K562 (cell line): ENCODE measurements at regions not wholly inside any gene's neighbourhood (a gene's known extent, or its start where the extent isn't known, plus 50 kb on each side); places are given as distances from the start of the nearest gene placed in this dataset.

ENCODE experiments used
- BRD9 ChIP-seq: fragments of 450-650 bp; IDR thresholded peaks from 2 replicates; pipeline ENCODE4 v1.6.1; 2018; ENCODE audit warnings: low read depth; ENCODE audit not compliant: partially characterized antibody
- CEBPB ChIP-seq: fragments of 450-650 bp; IDR thresholded peaks from 2 replicates; pipeline ENCODE4 v1.6.1; 2016; ENCODE audit warnings: missing genetic modification characterization, missing compliant biosample characterization
- CREBBP ChIP-seq: IDR thresholded peaks from one replicate; pipeline ENCODE4 v1.6.1; 2012; ENCODE audit warnings: low read depth, mild to moderate bottlenecking, control low read depth, inconsistent platforms, low read length
- HSF4 ChIP-seq: fragments of 250-450 bp; sonication (Bioruptor Pico); IDR thresholded peaks from 2 replicates; pipeline ENCODE4 v2.1.2; 2022; ENCODE audit warnings: mild to moderate bottlenecking, moderate library complexity, borderline replicate concordance
- JUN ChIP-seq, 2 experiments: sonication (generic) in 1 of 2; formaldehyde crosslinking in 1 of 2; IDR thresholded peaks; 2 replicates each; pipeline versions ENCODE4 v1.6.1 to v1.8.0; 2012 to 2022; ENCODE audit warnings: borderline replicate concordance in 2 of 2, mild to moderate bottlenecking in 2 of 2, improper control_type of control experiment in 1 of 2, low read depth in 1 of 2, low read length in 1 of 2, missing genetic modification reagents in 1 of 2
- KLF13 ChIP-seq: fragments of 450-650 bp; IDR thresholded peaks from 2 replicates; pipeline ENCODE4 v1.6.1; 2016; ENCODE audit warnings: missing genetic modification characterization, low read depth, mild to moderate bottlenecking, missing compliant biosample characterization, moderate library complexity, borderline replicate concordance
- KLF16 ChIP-seq: IDR thresholded peaks from 2 replicates; pipeline ENCODE4 v1.6.1; 2016; ENCODE audit warnings: antibody characterized with exemption
- NCOA2 ChIP-seq, 2 experiments: fragments of 450-650 bp; IDR thresholded peaks; 2 replicates each; pipeline ENCODE4 v1.6.1; 2018; ENCODE audit warnings: mild to moderate bottlenecking in 2 of 2, moderate library complexity in 1 of 2; ENCODE audit not compliant: partially characterized antibody in 2 of 2
- NELFE ChIP-seq: IDR thresholded peaks from 2 replicates; pipeline ENCODE4 v1.6.1; 2011; ENCODE audit warnings: mild to moderate bottlenecking; ENCODE audit not compliant: insufficient read depth, insufficient read length
- NFATC3 ChIP-seq: fragments of 450-650 bp; IDR thresholded peaks from 2 replicates; pipeline ENCODE4 v1.6.1; 2017; ENCODE audit warnings: mild to moderate bottlenecking
- PHF20 ChIP-seq: fragments of 450-650 bp; IDR thresholded peaks from 2 replicates; pipeline ENCODE4 v1.6.1; 2018; ENCODE audit not compliant: partially characterized antibody
- PTRF ChIP-seq: fragments of 450-650 bp; IDR thresholded peaks from 2 replicates; pipeline ENCODE4 v1.6.1; 2016; ENCODE audit warnings: mild to moderate bottlenecking, missing genetic modification characterization, missing compliant biosample characterization
- SP2 ChIP-seq: IDR thresholded peaks from 2 replicates; pipeline ENCODE4 v1.6.1; 2011; ENCODE audit warnings: mild to moderate bottlenecking, low read depth, low read length, moderate library complexity; ENCODE audit not compliant: poor library complexity, severe bottlenecking; ENCODE audit errors: extremely low read depth
- SRSF9 ChIP-seq: fragments of 200-400 bp; formaldehyde crosslinking; IDR thresholded peaks from 2 replicates; pipeline ENCODE4 v1.6.1; 2017; ENCODE audit warnings: low read depth, low read length, borderline replicate concordance
- TARDBP ChIP-seq: fragments of 450-650 bp; IDR thresholded peaks from 2 replicates; pipeline ENCODE4 v1.6.1; 2016
- TCF7 ChIP-seq: sonication (generic); IDR thresholded peaks from 2 replicates; pipeline ENCODE4 v1.6.1; 2016; ENCODE audit warnings: antibody characterized with exemption, borderline replicate concordance
- XRCC5 ChIP-seq: fragments of 200-400 bp; formaldehyde crosslinking; IDR thresholded peaks from 2 replicates; pipeline ENCODE4 v1.6.1; 2017; ENCODE audit warnings: low read depth, mild to moderate bottlenecking, low read length
- ZMIZ1 ChIP-seq, 2 experiments: fragments of 150-350 bp in 1 of 2; IDR thresholded peaks; 2 replicates each; pipeline ENCODE4 v1.6.1; 2012 to 2016; ENCODE audit warnings: low read depth in 2 of 2, low read length in 2 of 2, mild to moderate bottlenecking in 1 of 2, moderate library complexity in 1 of 2
- ZNF518B ChIP-seq: fragments of 250-450 bp; sonication (Bioruptor Pico); IDR thresholded peaks from 2 replicates; pipeline ENCODE4 v1.5.0; 2021; ENCODE audit warnings: mild to moderate bottlenecking, moderate library complexity
- ZNF551 ChIP-seq: fragments of 250-450 bp; sonication (Bioruptor Pico); IDR thresholded peaks from 2 replicates; pipeline ENCODE4 v1.5.0; 2021; ENCODE audit warnings: mild to moderate bottlenecking, moderate library complexity
- ZNF583 ChIP-seq: fragments of 250-450 bp; sonication (Bioruptor Pico); IDR thresholded peaks from 2 replicates; pipeline ENCODE4 v1.4.0; 2020
- ZNF586 ChIP-seq: fragments of 450-650 bp; formaldehyde crosslinking; conservative IDR thresholded peaks from 2 replicates; pipeline ENCODE4 v1.4.0; 2020; ENCODE audit warnings: mild to moderate bottlenecking, moderate library complexity
- ZNF644 ChIP-seq: fragments of 200-800 bp; sonication (Bioruptor generic); IDR thresholded peaks from 2 replicates; pipeline ENCODE4 v1.6.1; 2016; ENCODE audit warnings: low read depth, missing genetic modification characterization, missing compliant biosample characterization

- no peak for TF ChIP-seq ZMIZ1 (IDR thresholded peaks at IDR 0.05; ENCODE audit: low read depth in 2 of 2, low read length in 2 of 2)
- TF ChIP-seq JUN (IDR thresholded peaks at IDR 0.05; ENCODE audit: borderline replicate concordance, low read depth, low read length), result 0 out of 2 replicates have a peak, but pooled peaks have one; percentile 5
- TF ChIP-seq JUN (CRISPR knock-in tag; IDR thresholded peaks at IDR 0.05; ENCODE audit: borderline replicate concordance), result no peak
- no peak for TF ChIP-seq CEBPB (tag)
- TF ChIP-seq SP2, result no peak
- no peak for TF ChIP-seq HSF4
- no peak for TF ChIP-seq ZNF551 (CRISPR knock-in tag)
- no peak for TF ChIP-seq KLF13 (tag)
- no peak for TF ChIP-seq ZNF518B (CRISPR knock-in tag)
- no peak for TF ChIP-seq TCF7
- no peak for TF ChIP-seq PHF20
- no peak for TF ChIP-seq CREBBP
- TF ChIP-seq ZNF583, result no peak
- TF ChIP-seq NFATC3, result no peak; the same call in 1 of the 2 replicates
- TF ChIP-seq TARDBP, result peak; percentile 85
- no peak for TF ChIP-seq NCOA2 (IDR thresholded peaks at IDR 0.05; ENCODE audit: partially characterized antibody in 2 of 2)
- no peak for TF ChIP-seq XRCC5
- no peak for TF ChIP-seq ZNF586
- TF ChIP-seq PTRF, result no peak
- TF ChIP-seq BRD9, result no peak
- no peak for TF ChIP-seq KLF16
- no peak for TF ChIP-seq NELFE
- TF ChIP-seq SRSF9, result no peak
- no peak for TF ChIP-seq ZNF644 (tag)
These were observed 154.0 kb downstream of the TRIM27 start (continued) for GRCh38 chr6:28769626-28770402.
